Medulla oblongata (tissue), 1 donor: ENCODE measurements at regions not wholly inside any gene's neighbourhood (a gene's known extent, or its start where the extent isn't known, plus 50 kb on each side); places are given as distances from the start of the nearest gene placed in this dataset.
"Not testable (repeated sequence)": the region's sequence is repeated elsewhere in the genome, so short reads cannot be mapped to it uniquely, and the experiment has no call there.

ENCODE experiments used
- DNase-seq: peaks from one replicate; pipeline ENCODE4 v3.0.0-alpha.2; 2015; ENCODE audit errors: extremely low spot score

GRCh38 chr3:20254268-20255117 lies 68.5 kb upstream of the SGO1 start:
- no peak for DNase-seq

- DNase-seq, result no peak
These were observed 64.8 kb upstream of the SGO1 start for GRCh38 chr3:20250786-20251185.

- DNase-seq, result no peak
These were observed 64.3 kb upstream of the SGO1 start for GRCh38 chr3:20250314-20250713.

- DNase-seq, result no peak
These were observed 60.7 kb upstream of the SGO1 start for GRCh38 chr3:20246662-20247061.

- no peak for DNase-seq
These were observed 59.8 kb upstream of the SGO1 start for GRCh38 chr3:20245781-20246180.

GRCh38 chr3:20240154-20240883 lies 54.3 kb upstream of the SGO1 start:
- DNase-seq, result no peak

GRCh38 chr3:20238199-20238598 lies 52.2 kb upstream of the SGO1 start:
- DNase-seq, result not testable (repeated sequence)

GRCh38 chr3:20236603-20237002 lies 50.6 kb upstream of the SGO1 start:
- DNase-seq, result no peak
